DMS153 (cell line): ENCODE measurements at regions not wholly inside any gene's neighbourhood (a gene's known extent, or its start where the extent isn't known, plus 50 kb on each side); places are given as distances from the start of the nearest gene placed in this dataset.

Experiments
- DNase-seq: peaks from one replicate; lab custom pipeline; 2025; lab: John Stamatoyannopoulos, UW

DNA sequence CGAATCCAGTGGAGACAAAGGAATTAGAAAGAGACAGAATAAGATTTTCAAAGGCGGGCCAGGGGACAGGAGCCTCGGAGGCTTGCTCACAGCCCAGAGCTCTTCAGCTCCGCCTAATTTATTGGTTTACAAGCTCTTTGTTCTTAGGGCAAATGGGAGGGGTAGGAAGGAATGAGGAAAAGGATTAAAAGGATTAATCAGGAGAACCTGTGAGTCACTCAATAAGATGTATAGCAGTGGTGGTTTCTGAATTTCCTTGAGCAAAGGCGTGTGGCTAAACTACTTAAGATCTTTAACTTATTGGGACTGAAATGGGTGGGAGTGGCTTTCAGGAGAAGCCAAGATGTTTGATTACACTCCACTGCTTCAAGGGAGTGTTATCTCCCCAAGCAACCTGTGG lies 456.0 kb upstream of the SPANXN1 start:
- DNase-seq = no peak

DNA sequence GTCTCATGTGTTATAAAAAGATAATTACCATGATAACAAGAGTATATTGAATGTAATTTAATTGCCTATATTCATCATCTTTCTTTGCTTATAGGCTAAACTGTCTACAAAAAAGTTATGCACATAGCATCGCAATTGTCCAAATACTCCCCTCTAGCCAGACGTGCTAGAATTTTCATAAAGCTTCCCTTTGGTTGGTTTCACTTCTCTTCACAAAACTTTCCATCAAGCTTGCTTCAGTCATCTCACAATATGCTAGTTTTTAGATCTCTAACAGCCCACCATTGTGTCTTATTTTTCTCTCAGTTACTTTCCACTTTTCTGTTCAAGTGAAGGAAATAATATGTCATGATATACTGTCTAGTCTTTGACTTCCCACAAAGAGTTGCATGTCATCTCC lies 448.3 kb upstream of the SPANXN1 start:
- no peak for DNase-seq

DNA sequence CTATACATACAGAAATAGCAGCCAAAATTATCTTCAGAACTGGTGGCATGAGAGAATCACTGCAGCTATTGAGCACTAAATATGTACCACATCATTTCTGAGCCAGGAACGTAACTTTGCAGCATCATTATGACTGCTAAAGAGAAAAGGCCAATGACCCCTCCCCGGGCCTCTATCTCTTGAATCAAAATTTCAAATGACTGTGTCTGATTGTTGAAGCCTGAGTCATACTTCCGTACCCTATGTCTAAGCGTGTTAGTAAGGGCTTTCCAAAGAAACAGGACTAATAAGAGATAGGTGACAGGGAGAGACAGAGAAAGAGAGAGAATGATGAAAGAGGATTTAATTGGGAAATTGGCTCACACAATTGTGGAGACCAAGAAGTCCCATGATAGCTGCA lies 445.5 kb upstream of the SPANXN1 start:
- DNase-seq = no peak

DNA sequence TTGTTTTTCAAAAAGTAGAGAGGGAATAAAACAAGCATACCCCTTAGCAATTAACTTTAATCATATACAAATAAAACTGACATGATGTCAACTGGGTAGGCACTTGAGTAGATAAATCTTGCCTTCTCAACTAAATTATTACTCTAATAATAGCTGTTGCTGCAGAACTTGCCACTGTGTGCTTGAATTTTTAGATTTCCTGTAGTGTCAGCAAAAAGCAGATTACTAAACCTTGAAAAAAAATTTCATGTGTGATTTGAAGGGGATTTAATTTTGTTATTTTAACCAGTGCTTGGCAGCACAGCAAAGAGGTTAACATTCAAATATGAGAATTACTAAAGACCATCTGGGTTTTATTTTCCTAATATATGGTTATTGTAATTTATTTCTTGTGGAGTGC lies 438.3 kb upstream of the SPANXN1 start:
- no peak for DNase-seq

DNA sequence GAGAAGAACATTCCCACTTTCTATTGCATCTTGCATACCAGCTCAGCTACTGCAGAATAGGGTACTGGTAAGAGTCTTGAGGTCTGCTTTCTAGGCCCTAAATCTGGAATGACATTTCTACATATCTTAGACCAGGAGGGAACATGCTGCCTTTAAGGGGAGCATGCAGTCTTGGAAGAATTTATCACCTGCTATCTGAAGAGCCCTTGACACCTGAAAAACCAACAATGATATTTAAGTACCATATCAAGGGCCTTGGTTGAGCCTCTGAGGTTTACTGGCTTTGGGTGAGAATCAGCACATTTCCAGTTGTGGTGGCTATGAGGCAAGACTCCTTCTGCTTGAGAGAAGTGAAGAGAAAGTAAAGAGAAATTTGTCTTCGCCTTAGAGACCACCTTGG lies 436.8 kb upstream of the SPANXN1 start:
- DNase-seq = no peak

DNA sequence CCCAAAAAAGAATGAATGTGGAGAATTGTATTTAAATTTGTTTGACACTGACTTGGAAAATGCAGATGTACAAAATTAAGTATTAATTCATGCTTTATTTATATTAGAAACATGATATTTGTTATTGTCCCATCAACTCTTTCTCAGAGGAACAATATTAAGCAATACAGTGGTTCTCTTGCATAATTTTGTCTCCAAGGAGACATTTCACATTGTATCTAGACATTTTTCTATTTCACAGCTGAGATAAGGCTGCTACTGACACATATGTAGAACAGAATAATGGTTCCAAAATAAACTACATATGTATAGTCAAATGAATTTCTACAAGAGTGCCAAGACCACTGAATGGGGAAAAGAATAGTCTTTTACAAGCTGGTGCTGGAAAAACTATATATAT lies 427.9 kb upstream of the SPANXN1 start:
- DNase-seq = no peak

DNA sequence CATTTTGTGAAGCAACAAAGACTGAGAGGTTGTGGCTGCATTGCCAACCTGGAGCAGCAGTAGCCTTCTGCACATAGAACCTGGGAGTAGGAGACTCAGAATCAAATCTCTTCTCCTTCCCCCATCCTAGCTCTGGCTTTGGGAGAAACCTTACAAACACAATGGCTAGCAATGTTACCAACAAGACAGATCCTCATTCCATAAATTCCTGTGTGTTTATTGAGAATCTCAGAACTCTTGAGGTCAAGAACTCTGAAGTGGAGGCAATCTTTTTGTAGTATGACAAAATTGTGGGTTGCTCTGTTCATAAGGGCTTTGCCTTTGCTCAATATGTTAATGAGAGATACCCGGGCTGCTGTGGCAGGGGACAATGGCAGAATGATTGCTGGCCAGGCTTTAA lies 406.7 kb upstream of the SPANXN1 start:
- DNase-seq = no peak

DNA sequence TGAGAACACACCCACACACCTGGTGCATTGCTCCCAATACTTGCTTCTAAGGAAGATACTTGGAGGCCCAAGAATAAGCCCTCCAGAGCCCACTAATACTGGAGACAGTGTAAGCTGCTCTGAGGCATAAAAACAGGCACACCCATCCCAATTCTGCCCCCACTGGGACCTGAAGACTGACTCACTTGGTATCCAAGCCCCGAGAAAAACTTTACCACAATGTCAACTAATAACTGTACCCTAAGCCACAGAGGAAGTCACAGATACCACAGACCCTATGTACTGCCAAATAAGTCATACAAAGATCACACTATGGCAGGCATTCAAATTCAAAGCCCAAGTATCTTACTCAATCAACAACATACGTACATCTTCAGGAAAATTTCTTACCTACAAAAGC lies 398.2 kb upstream of the SPANXN1 start:
- no peak for DNase-seq

DNA sequence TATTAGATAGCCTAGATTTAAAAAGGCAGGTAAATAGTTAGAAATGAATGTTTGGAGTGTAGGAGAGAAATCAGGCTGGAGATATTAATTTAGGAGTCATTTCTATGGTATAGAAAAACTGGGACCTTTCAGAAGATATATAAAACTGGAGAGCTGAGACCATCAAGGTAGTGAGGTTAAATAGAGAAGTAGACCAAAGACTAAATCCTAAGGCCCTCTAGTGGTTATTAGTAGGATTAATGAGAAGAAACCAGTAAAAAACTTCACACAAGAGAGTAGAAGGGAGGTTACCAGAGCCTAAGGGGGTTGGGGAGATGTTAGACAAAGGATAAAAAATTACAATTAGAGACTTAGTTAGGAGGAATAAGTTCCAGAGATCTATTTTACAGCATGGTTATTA lies 351.0 kb upstream of the SPANXN1 start:
- DNase-seq = no peak

DNA sequence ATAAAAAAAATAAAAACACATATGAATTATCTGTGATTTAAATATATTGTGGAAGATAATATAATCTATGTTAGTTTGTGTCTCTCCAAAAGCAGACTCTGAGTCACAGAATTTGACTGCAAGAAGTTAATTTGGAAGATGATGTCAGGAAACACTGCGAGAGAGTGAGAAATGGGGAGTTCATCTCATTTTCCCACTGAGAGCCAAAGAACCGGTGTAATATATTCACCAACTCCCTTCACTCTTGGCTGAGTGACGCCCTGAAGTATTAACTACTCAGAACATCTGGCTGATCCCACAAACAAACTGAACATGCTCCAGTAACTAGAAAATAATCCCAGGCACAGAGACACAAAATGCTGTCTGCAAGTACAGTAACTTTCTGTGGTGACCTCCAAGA lies 345.8 kb upstream of the SPANXN1 start:
- no peak for DNase-seq

DNA sequence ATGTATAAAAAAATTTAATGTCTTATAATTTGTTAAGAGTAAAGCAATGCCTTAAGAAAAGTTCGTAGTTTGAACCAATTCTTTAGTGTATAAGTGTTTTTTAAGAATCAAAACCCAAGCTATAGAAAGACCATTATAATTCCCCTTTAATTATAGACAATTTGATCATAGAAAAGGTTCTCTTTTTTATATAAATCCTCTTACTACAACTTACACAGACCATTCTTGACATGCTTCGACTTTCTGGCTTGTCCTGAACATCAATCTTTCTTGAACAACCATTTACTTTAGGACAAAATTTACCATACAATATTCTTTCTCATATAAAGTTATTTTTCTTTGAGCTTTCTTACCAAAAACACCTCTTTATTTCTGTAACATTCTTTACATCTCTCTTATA lies 330.5 kb upstream of the SPANXN1 start:
- no peak for DNase-seq

DNA sequence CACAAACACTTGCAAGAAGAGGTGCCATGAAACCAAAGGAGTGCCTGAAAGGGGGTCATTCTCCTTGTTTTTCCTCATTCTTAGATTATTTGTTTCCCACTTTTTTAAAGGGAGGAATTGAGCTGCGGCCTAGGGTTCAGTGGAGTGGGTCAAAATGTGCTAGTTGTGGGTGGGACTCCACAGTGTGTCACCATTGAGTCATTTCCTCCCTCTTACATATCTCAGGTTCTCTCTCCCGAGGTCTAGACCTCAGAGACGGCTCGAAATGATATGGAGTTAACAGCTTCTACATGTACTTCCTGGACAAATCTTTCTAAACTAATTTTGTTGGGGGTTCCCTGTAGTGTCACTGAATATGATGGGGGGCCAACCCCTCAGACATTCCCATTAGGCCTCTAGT lies 328.4 kb upstream of the SPANXN1 start:
- DNase-seq = no peak

DNA sequence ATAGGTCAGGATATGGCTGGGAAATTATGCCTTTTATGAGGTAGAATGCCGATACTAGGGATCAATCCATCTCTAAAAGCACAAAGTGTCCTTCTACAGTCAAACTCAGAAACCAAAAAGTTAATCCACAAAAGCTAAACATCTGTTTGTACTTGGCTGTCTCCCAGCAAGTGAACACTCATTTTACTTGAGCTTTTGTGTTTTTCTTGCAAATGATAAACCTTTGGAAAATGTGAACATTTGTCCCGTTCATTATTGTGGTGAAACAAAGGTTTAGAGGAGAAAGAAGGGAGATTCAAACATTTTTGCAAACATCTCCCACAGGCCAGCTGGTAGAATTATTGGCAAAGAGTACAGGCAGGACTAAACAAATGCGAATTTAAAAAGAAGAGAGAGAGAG lies 300.6 kb upstream of the SPANXN1 start:
- no peak for DNase-seq
